ENCODE measurements at regions not wholly inside any gene's neighbourhood (a gene's known extent, or its start where the extent isn't known, plus 50 kb on each side); places are given as distances from the start of the nearest gene placed in this dataset.
"Not testable (repeated sequence)": the region's sequence is repeated elsewhere in the genome, so short reads cannot be mapped to it uniquely, and the experiment has no call there.

DNA sequence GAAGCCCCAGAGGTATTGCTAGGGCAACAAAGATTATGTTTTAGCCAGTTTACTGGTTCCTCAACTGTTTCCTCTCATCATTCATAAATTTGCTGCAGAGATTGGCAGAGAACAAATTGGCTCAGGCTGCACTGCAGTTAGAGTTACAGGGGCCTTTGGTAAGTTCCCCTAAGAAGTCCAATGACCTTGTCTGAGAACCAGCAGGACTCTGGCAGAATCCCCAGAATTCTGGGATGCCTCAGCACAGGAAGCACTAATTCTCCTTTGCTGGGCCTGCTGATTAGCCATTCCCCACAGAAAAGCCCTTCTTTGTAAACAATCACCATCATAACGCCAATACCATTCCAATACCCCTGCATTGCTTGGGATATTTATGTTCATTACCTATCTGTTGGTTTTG, 151.3 kb downstream of the USP46 start:
- H3K27ac ChIP-seq, result no peak overlapping the region
- TF ChIP-seq, protein P1, sequence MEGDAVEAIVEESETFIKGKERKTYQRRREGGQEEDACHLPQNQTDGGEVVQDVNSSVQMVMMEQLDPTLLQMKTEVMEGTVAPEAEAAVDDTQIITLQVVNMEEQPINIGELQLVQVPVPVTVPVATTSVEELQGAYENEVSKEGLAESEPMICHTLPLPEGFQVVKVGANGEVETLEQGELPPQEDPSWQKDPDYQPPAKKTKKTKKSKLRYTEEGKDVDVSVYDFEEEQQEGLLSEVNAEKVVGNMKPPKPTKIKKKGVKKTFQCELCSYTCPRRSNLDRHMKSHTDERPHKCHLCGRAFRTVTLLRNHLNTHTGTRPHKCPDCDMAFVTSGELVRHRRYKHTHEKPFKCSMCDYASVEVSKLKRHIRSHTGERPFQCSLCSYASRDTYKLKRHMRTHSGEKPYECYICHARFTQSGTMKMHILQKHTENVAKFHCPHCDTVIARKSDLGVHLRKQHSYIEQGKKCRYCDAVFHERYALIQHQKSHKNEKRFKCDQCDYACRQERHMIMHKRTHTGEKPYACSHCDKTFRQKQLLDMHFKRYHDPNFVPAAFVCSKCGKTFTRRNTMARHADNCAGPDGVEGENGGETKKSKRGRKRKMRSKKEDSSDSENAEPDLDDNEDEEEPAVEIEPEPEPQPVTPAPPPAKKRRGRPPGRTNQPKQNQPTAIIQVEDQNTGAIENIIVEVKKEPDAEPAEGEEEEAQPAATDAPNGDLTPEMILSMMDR (IDR thresholded peaks at IDR 0.05), result no peak
- no peak for TF ChIP-seq ZFX (IDR thresholded peaks at IDR 0.05; ENCODE audit: borderline replicate concordance)

DNA sequence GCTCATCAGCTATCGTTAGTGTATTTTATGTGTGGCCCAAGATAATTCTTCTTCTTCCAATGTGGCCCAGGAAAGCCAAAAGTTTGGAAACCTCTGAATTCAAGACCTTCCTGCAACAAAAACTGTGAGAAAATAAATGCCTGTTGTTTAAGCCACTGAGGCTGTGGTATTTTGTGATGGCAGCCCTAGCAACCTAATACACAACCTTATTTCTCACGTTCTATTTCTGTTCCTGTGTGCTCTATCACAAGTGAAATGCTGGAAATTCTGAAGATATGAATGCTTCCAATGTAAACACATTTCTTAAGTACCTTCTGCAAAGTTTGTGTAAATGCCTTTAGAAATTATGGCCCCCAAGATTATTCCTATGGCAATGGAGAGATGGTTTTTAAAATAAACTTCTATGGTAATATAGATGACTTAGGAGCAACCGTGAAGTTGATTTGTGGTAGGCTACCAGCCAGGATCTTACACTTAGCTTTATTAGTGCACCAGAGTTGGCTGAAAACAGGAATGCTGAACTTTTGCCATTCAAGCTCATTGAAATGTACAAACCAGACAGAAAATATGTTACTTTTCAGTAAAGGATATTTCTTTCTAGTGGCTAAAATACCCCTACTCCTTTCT, 148.0 kb downstream of the USP46 start:
- no peak overlapping the region for H3K27ac ChIP-seq
- TF ChIP-seq, protein P1 (IDR thresholded peaks at IDR 0.05), result no peak
- no peak for TF ChIP-seq ZFX (IDR thresholded peaks at IDR 0.05; ENCODE audit: borderline replicate concordance)

DNA sequence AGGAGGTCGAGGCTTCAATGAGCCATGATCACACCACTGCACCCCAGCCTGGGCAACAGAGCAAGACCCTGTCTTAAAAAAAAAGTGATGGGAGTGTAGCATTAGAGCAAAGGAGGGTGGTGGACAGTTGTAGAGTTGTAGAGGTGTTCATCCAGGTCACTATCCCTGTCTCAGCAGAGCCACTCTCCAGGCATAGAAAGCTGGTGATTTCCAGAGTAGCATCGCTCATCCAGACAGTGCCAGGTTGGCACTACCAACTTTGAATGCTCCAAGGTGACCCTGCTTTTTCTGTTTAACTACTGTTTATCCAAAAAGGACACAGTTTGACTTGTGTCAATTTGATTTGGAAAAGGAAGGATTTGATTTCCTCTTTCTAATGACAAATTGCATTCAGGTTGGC, 147.3 kb downstream of the USP46 start:
- TF ChIP-seq ZFX (IDR thresholded peaks at IDR 0.05; ENCODE audit: borderline replicate concordance), result no peak
- TF ChIP-seq, protein P1 (IDR thresholded peaks at IDR 0.05), result no peak
- no peak overlapping the region for H3K27ac ChIP-seq

DNA sequence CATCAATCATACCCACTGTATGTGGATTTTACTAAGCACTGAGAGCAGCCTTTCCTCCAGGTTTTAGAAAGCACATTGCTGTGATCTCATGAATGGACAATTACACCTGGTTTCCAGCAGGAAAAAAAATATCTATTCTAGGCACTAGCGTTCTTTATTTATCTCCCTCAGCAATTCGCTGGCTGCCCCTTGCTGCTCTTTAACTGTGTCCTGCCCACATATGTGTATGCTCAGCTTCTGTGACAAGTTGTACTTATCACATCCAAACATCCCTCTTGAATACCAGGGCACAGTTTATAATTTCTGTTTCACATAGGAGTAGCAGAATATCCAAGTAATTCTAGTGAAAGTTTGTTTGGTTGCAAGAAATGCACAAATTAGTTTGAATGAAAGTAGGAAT, 146.8 kb downstream of the USP46 start:
- no peak overlapping the region for H3K27ac ChIP-seq
- no peak for TF ChIP-seq ZFX (IDR thresholded peaks at IDR 0.05; ENCODE audit: borderline replicate concordance)
- TF ChIP-seq, protein P1 (IDR thresholded peaks at IDR 0.05), result no peak

DNA sequence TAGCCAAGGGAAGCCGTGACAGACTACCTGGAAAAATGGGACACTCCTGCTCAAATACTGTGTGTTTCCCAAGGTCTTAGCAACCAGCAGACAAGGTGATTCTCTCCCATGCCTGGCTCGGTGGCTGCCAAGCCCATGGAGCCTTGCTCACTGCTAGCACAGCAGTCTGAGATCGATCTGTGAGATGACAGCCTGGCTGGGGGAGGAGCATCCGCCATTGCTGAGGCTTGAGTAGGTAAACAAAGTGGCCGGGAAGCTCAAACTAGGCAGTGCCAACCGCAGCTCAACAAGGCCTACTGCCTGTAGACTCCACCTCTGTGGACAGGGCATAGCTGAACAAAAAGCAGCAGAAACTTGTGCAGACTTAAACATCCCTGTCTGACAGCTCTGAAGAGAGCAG, 137.0 kb downstream of the USP46 start:
- H3K27ac ChIP-seq, result not testable (repeated sequence)

DNA sequence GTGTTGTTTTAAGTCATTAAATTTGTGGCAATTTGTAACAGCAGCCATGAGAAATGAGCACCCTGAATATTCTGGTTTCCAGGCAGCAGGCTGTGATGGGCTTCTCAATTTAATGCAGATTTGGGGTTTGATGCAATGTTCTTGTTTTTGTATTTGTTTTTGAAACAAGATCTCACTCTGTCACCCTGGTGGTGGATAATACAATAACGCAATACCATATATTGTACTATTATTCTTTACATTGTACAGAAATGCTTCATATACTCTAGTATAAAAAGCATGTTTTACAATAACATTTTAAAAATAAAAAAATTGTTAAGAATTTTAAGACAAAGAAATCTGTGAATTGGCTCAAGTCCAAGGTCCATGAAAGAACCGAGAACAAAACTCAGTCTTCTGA, 129.1 kb downstream of the USP46 start:
- H3K27ac ChIP-seq, result no peak overlapping the region
- TF ChIP-seq ZFX (IDR thresholded peaks at IDR 0.05; ENCODE audit: borderline replicate concordance), result no peak
- TF ChIP-seq, protein P1 (IDR thresholded peaks at IDR 0.05), result no peak

DNA sequence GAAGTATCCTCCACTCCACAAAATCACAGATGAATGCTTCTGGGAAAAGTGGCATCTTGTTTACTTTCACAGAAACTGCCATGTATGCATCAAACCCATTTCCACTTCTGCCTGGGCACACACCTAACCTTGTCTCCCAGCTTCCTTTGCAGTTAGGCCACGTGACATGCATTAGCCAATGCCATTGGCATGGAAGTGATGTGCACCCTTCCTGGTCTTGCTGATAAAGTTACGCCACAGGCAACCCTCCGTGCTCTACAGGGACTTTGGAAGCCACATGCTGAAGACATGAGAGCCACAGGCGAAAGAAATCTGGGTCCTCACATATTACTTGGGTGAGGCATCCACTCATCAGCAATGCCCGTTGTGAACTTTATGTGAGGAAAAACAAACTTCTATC, 123.3 kb downstream of the USP46 start:
- H3K27ac ChIP-seq, result no peak overlapping the region
- no peak for TF ChIP-seq ZFX (IDR thresholded peaks at IDR 0.05; ENCODE audit: borderline replicate concordance)
- TF ChIP-seq, protein P1 (IDR thresholded peaks at IDR 0.05), result no peak
